Activated CD8-positive, alpha-beta memory T cell treated with anti-CD3 and anti-CD28 coated beads for 36 hours (primary cell): ENCODE measurements at regions not wholly inside any gene's neighbourhood (a gene's known extent, or its start where the extent isn't known, plus 50 kb on each side); places are given as distances from the start of the nearest gene placed in this dataset.
"Not testable (repeated sequence)": the region's sequence is repeated elsewhere in the genome, so short reads cannot be mapped to it uniquely, and the experiment has no call there.

Source experiments
- CTCF ChIA-PET: fragments of 350-600 bp; sonication (Branson Sonifier 250); formaldehyde crosslinking; loops from one replicate; lab custom pipeline; 2021; ENCODE audit warnings: antibody characterized with exemption; lab: Charles Lee
- POLR2A ChIA-PET: fragments of 350-600 bp; sonication (Branson Sonifier 250); formaldehyde crosslinking; loops from one replicate; lab custom pipeline; 2021; ENCODE audit warnings: antibody characterized with exemption; lab: Charles Lee

GRCh38 chr18:22296304-22296703, 121.4 kb downstream of the CTAGE1 start:
- ChIA-PET POLR2A (no interaction called here), CTCF (interaction anchor here (0.7 kb wide), 1 partner anchor 76 kb away, joined by 3 read pairs; no protein-coding TSS in a partner anchor)

- CTCF ChIA-PET = no interaction called here
- POLR2A ChIA-PET = no interaction called here
Observed at GRCh38 chr18:22293417-22293816, 124.0 kb downstream of the GATA6 start.

GRCh38 chr18:22290004-22290403, 120.6 kb downstream of the GATA6 start:
- POLR2A ChIA-PET = no interaction called here
- CTCF ChIA-PET = no interaction called here

- ChIA-PET CTCF (no interaction called here), POLR2A (no interaction called here)
Observed at GRCh38 chr18:22286585-22286984, 117.2 kb downstream of the GATA6 start.

GRCh38 chr18:22285361-22286140, 116.2 kb downstream of the GATA6 start:
- ChIA-PET CTCF (no interaction called here), POLR2A (no interaction called here)

GRCh38 chr18:22284581-22285360, 115.4 kb downstream of the GATA6 start:
- POLR2A ChIA-PET = no interaction called here

GRCh38 chr18:22283855-22284254, 114.5 kb downstream of the GATA6 start:
- POLR2A ChIA-PET, CTCF ChIA-PET: not testable (repeated sequence)

More at GRCh38 chr18:22284581-22285360, 115.4 kb downstream of the GATA6 start:
- CTCF ChIA-PET = no interaction called here

- ChIA-PET CTCF (no interaction called here), POLR2A (no interaction called here)
Observed at GRCh38 chr18:22283397-22283796, 114.0 kb downstream of the GATA6 start.

GRCh38 chr18:22283116-22283395, 113.7 kb downstream of the GATA6 start:
- POLR2A ChIA-PET = no interaction called here
- CTCF ChIA-PET = interaction anchor here (1.6 kb wide), 1 partner anchor 65 kb away, joined by 5 read pairs; no protein-coding TSS in a partner anchor

GRCh38 chr18:22282311-22283115, 113.1 kb downstream of the GATA6 start:
- ChIA-PET CTCF (interaction anchor here (1.6 kb wide), 1 partner anchor 66 kb away, joined by 5 read pairs; no protein-coding TSS in a partner anchor), POLR2A (no interaction called here)

GRCh38 chr18:22280453-22280750, 111.0 kb downstream of the GATA6 start:
- ChIA-PET CTCF (no interaction called here), POLR2A (no interaction called here)

GRCh38 chr18:22279741-22280452, 110.5 kb downstream of the GATA6 start:
- POLR2A ChIA-PET = no interaction called here
- CTCF ChIA-PET = no interaction called here

GRCh38 chr18:22278798-22279197, 109.4 kb downstream of the GATA6 start:
- POLR2A ChIA-PET = no interaction called here
- CTCF ChIA-PET = no interaction called here

- ChIA-PET POLR2A (interaction anchor here (0.6 kb wide), 1 partner anchor 16 kb away, joined by 4 read pairs; no protein-coding TSS in a partner anchor), CTCF (no interaction called here)
Observed at GRCh38 chr18:22277758-22278157, 108.4 kb downstream of the GATA6 start.

GRCh38 chr18:22276334-22276713, 106.9 kb downstream of the GATA6 start:
- CTCF ChIA-PET = no interaction called here
- POLR2A ChIA-PET = no interaction called here

- POLR2A ChIA-PET = no interaction called here
- CTCF ChIA-PET = no interaction called here
Observed at GRCh38 chr18:22275706-22276333, 106.4 kb downstream of the GATA6 start.

GRCh38 chr18:22273101-22274039, 104.0 kb downstream of the GATA6 start:
- POLR2A ChIA-PET = no interaction called here
- CTCF ChIA-PET = no interaction called here

- ChIA-PET POLR2A (no interaction called here), CTCF (no interaction called here)
Observed at GRCh38 chr18:22272242-22272641, 102.9 kb downstream of the GATA6 start.
